T-helper 1 cell treated with Interleukin-12 subunit alpha and Interleukin-12 subunit beta and Interleukin-4 antibody, amounts not matched to agents 30 μg/mL and 1 μg/mL, for 36 hours (primary cell): ENCODE measurements at regions not wholly inside any gene's neighbourhood (a gene's known extent, or its start where the extent isn't known, plus 50 kb on each side); places are given as distances from the start of the nearest gene placed in this dataset.

Experiments
- H3K27ac Mint-ChIP-seq: one replicate; pipeline ENCODE4 v1.8.0; 2021; ENCODE audit warnings: mild to moderate bottlenecking, mixed read lengths
- H3K27me3 Mint-ChIP-seq: one replicate; pipeline ENCODE4 v1.8.0; 2021; ENCODE audit warnings: low read depth, mixed read lengths
- H3K36me3 Mint-ChIP-seq: one replicate; pipeline ENCODE4 v1.8.0; 2021; ENCODE audit warnings: low read depth, mixed read lengths
- H3K4me1 Mint-ChIP-seq: one replicate; pipeline ENCODE4 v1.8.0; 2021; ENCODE audit warnings: low read depth, mixed read lengths
- H3K4me3 Mint-ChIP-seq: one replicate; pipeline ENCODE4 v1.8.0; 2021; ENCODE audit warnings: mild to moderate bottlenecking, moderate library complexity, mixed read lengths
- H3K9me3 Mint-ChIP-seq: one replicate; pipeline ENCODE4 v1.8.0; 2021; ENCODE audit warnings: mixed read lengths

DNA sequence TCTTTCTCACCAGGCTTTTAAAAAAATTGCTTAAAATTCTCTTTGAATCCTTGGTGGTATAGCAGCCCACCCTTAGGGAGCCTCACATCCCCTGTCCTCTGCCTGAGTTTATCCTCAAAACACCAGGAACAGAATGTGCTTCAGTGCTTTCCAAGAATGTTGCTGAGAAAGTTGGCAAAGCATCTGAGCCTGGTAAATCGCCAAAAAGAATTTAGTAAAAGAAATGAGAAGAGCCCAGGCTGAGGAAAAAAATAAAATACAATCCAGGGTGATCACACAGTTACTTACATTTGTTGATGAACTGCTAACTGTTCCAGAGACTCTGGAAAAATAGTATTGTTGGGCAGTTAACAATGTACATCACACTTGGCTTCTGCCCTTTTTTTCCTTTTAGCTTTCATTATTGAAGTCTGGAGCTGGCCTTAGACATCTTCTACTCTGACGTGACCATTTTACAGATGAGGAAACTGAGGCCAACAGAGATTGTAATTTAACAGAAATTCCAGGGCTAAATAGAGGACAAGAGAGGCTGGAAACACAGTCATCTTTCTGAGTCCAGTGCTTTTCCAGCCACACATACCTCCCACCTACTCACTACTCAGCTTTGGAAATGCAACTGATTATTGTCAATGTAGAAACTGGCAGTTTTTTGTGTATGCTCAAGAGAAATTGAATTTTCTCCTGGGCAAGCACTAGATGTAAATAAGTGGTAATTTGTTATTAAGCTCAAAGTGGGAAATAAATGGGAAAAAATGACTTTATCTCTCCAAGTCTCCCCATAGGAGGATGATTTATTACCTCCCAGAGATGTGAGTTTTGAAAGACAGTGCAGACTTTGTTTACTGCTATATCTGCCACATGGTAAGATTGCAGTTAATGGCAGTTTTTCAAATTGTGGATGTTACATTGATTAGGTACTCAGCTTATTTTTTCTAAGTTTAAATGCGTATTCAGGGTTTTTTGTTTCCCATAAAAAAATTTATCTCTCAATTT lies 86.7 kb upstream of the ALDH1A1 start:
- Mint-ChIP-seq H3K4me3 (no peak overlapping the region), H3K9me3 (no peaks in the 10 kb centered on the region), H3K36me3 (no peaks in the 10 kb centered on the region), H3K27ac (no peak overlapping the region), H3K27me3 (peaks cover 15% of the 10 kb centered on the region), H3K4me1 (no peaks in the 10 kb centered on the region)

GRCh38 chr9:73038613-73039012 lies 85.8 kb upstream of the ALDH1A1 start:
- H3K36me3 Mint-ChIP-seq, result no peaks in the 10 kb centered on the region
- H3K9me3 Mint-ChIP-seq, result no peaks in the 10 kb centered on the region
- H3K4me1 Mint-ChIP-seq, result no peaks in the 10 kb centered on the region
- peaks cover 21% of the 10 kb centered on the region for H3K27me3 Mint-ChIP-seq
- H3K4me3 Mint-ChIP-seq, result no peak overlapping the region
- no peak overlapping the region for H3K27ac Mint-ChIP-seq

GRCh38 chr9:73038089-73038509 lies 85.2 kb upstream of the ALDH1A1 start:
- H3K4me1 Mint-ChIP-seq, result no peaks in the 10 kb centered on the region
- H3K9me3 Mint-ChIP-seq, result no peaks in the 10 kb centered on the region
- no peak overlapping the region for H3K4me3 Mint-ChIP-seq
- H3K36me3 Mint-ChIP-seq, result no peaks in the 10 kb centered on the region
- H3K27ac Mint-ChIP-seq, result no peak overlapping the region
- H3K27me3 Mint-ChIP-seq, result peaks cover 23% of the 10 kb centered on the region

- no peak overlapping the region for H3K4me3 Mint-ChIP-seq
- H3K9me3 Mint-ChIP-seq, result no peaks in the 10 kb centered on the region
- H3K4me1 Mint-ChIP-seq, result no peaks in the 10 kb centered on the region
- H3K27ac Mint-ChIP-seq, result no peak overlapping the region
- no peaks in the 10 kb centered on the region for H3K36me3 Mint-ChIP-seq
- H3K27me3 Mint-ChIP-seq, result peaks cover 23% of the 10 kb centered on the region
Measured at GRCh38 chr9:73037613-73038012, 84.8 kb upstream of the ALDH1A1 start.

DNA sequence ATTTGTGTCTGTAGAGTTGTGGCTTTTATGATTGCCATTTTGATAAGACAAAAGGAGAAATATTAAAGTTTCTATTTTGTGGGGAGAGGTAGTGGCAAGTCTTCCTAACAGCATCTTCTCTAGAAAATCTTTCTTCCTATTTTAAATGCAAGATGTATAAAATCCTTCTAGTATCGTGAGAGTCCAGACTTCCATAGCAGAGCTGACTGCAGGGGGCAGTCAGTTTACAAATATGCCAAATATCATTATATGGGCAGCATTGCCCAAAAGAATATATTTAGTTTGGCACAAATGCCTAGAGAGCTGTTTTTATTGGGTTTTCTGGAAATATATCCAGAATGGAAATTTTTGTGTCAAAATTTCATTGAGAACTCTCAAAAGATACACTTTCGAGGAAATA lies 82.1 kb upstream of the ALDH1A1 start:
- no peaks in the 10 kb centered on the region for H3K4me1 Mint-ChIP-seq
- H3K9me3 Mint-ChIP-seq, result no peaks in the 10 kb centered on the region
- H3K27ac Mint-ChIP-seq, result no peak overlapping the region
- H3K27me3 Mint-ChIP-seq, result peaks cover 23% of the 10 kb centered on the region
- no peaks in the 10 kb centered on the region for H3K36me3 Mint-ChIP-seq
- no peak overlapping the region for H3K4me3 Mint-ChIP-seq

DNA sequence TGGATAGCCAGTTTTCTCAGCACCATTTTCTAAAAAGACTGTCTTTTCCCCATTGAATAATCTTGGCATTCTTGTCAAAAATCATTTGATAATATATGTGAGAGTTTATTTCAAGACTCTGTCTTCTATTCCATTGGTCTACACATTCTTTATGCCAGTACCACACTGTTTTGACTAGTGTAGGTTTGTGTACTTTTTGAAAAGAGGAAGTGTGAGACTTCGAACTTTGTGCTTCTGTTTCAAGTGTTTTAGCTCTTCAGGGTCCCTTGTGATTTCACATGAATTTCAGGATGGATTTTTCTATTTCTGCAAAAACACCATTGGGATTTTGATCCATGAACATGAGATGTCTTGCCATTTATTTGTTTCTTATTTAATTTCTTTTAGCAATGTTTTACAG lies 78.5 kb upstream of the ALDH1A1 start:
- no peaks in the 10 kb centered on the region for H3K36me3 Mint-ChIP-seq
- H3K9me3 Mint-ChIP-seq, result no peaks in the 10 kb centered on the region
- no peak overlapping the region for H3K4me3 Mint-ChIP-seq
- H3K27ac Mint-ChIP-seq, result no peak overlapping the region
- H3K27me3 Mint-ChIP-seq, result peaks cover 10% of the 10 kb centered on the region
- H3K4me1 Mint-ChIP-seq, result no peaks in the 10 kb centered on the region

GRCh38 chr9:73030370-73031030 lies 77.6 kb upstream of the ALDH1A1 start:
- no peak overlapping the region for H3K27ac Mint-ChIP-seq

GRCh38 chr9:73029346-73029745 lies 76.5 kb upstream of the ALDH1A1 start:
- H3K27ac Mint-ChIP-seq, result no peak overlapping the region

More at GRCh38 chr9:73030370-73031030, 77.6 kb upstream of the ALDH1A1 start:
- no peaks in the 10 kb centered on the region for H3K9me3 Mint-ChIP-seq
- no peaks in the 10 kb centered on the region for H3K36me3 Mint-ChIP-seq
- no peaks in the 10 kb centered on the region for H3K4me1 Mint-ChIP-seq
- no peak overlapping the region for H3K4me3 Mint-ChIP-seq
- peaks cover 12% of the 10 kb centered on the region for H3K27me3 Mint-ChIP-seq

DNA sequence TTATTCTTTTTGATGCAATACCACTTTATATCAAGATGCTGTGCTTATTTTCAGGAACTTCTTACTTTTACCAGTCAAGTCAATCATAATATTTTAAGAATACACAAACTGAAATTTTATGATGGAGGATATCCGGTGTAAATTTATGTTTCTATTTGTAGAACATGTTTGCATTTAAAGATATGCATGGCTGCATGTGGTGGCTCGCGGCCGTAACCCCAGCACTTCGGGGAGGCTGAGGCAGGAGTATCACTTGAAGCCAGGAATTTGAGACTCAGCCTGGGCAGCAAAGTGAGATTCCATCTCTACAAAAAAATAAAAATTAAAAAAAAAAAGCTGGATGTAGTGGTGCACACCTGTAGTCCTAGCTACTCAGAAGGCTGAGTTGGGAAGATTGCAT lies 73.5 kb upstream of the ALDH1A1 start:
- Mint-ChIP-seq H3K36me3 (no peaks in the 10 kb centered on the region), H3K27me3 (peaks cover 3% of the 10 kb centered on the region), H3K4me3 (no peak overlapping the region), H3K4me1 (peaks cover 8% of the 10 kb centered on the region), H3K9me3 (no peaks in the 10 kb centered on the region), H3K27ac (no peak overlapping the region)

More at GRCh38 chr9:73029346-73029745, 76.5 kb upstream of the ALDH1A1 start:
- no peaks in the 10 kb centered on the region for H3K9me3 Mint-ChIP-seq
- H3K4me1 Mint-ChIP-seq, result no peaks in the 10 kb centered on the region
- H3K27me3 Mint-ChIP-seq, result peaks cover 8% of the 10 kb centered on the region
- no peak overlapping the region for H3K4me3 Mint-ChIP-seq
- no peaks in the 10 kb centered on the region for H3K36me3 Mint-ChIP-seq

GRCh38 chr9:73024601-73025034 lies 71.8 kb upstream of the ALDH1A1 start:
- H3K27ac Mint-ChIP-seq, result no peak overlapping the region
- H3K27me3 Mint-ChIP-seq, result peaks cover 11% of the 10 kb centered on the region
- peaks cover 8% of the 10 kb centered on the region for H3K4me1 Mint-ChIP-seq
- H3K4me3 Mint-ChIP-seq, result no peak overlapping the region
- H3K9me3 Mint-ChIP-seq, result no peaks in the 10 kb centered on the region
- H3K36me3 Mint-ChIP-seq, result no peaks in the 10 kb centered on the region

GRCh38 chr9:73023025-73023541 lies 70.2 kb upstream of the ALDH1A1 start:
- H3K4me1 Mint-ChIP-seq, result peaks cover 8% of the 10 kb centered on the region
- H3K27ac Mint-ChIP-seq, result peak overlapping the region; percentile 33
- H3K4me3 Mint-ChIP-seq, result no peak overlapping the region
- H3K36me3 Mint-ChIP-seq, result no peaks in the 10 kb centered on the region
- H3K9me3 Mint-ChIP-seq, result no peaks in the 10 kb centered on the region
- peaks cover 11% of the 10 kb centered on the region for H3K27me3 Mint-ChIP-seq

DNA sequence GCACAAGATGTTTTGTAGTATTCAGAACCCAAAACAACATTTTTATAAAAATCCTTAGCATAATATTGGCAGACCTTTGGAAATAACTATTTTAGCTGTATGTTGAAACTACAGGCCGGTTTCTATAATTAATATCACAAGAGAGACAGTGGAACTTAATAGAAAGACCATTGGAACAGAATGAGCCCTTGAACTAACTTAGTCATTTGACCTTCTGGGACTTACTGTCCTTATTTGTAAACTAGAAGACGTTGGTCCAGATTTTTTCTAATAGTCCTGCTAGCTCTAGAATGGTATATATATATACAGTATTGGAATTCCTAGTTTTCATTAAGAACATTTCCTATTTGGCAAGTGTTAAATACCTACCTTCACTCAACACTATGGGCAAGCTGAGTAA lies 69.5 kb upstream of the ALDH1A1 start:
- Mint-ChIP-seq H3K4me3 (no peak overlapping the region), H3K4me1 (peaks cover 8% of the 10 kb centered on the region), H3K9me3 (no peaks in the 10 kb centered on the region), H3K27me3 (peaks cover 11% of the 10 kb centered on the region), H3K36me3 (no peaks in the 10 kb centered on the region), H3K27ac (no peak overlapping the region)

GRCh38 chr9:73020877-73021276 lies 68.0 kb upstream of the ALDH1A1 start:
- no peaks in the 10 kb centered on the region for H3K36me3 Mint-ChIP-seq

DNA sequence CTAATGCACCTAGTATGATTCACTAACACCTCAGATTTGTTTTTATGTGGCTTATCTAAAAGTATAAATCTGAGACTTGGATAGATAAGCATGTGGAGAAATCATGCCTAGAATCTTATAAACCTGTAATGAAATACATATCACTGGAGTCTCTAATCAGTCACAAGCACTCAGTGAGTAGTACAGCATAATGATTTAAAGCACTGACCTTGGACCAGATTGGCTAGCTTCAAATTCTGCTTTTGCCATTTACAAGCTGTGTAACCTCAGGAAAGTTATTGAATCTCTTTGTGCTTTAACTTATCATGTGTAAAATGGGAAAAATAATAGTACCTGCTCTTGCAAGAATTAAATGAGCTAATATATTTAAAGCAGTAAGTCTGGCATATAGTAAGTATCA lies 61.2 kb upstream of the ALDH1A1 start:
- no peak overlapping the region for H3K4me3 Mint-ChIP-seq

More at GRCh38 chr9:73020877-73021276, 68.0 kb upstream of the ALDH1A1 start:
- Mint-ChIP-seq H3K4me1 (peaks cover 8% of the 10 kb centered on the region), H3K9me3 (no peaks in the 10 kb centered on the region), H3K4me3 (no peak overlapping the region), H3K27me3 (peaks cover 11% of the 10 kb centered on the region), H3K27ac (no peak overlapping the region)

More for the DNA sequence above, 61.2 kb upstream of the ALDH1A1 start:
- Mint-ChIP-seq H3K9me3 (no peaks in the 10 kb centered on the region), H3K4me1 (no peaks in the 10 kb centered on the region), H3K27me3 (peaks cover 4% of the 10 kb centered on the region), H3K36me3 (no peaks in the 10 kb centered on the region), H3K27ac (no peak overlapping the region)
